DMS153 (cell line): ENCODE measurements at regions not wholly inside any gene's neighbourhood (a gene's known extent, or its start where the extent isn't known, plus 50 kb on each side); places are given as distances from the start of the nearest gene placed in this dataset.
"Not testable (repeated sequence)": the region's sequence is repeated elsewhere in the genome, so short reads cannot be mapped to it uniquely, and the experiment has no call there.

ENCODE experiments used
- DNase-seq: peaks from one replicate; lab custom pipeline; 2025; lab: John Stamatoyannopoulos, UW

GRCh38 chr6:79392094-79392493, 145.1 kb downstream of the LCA5 start:
- DNase-seq = no peak

GRCh38 chr6:79391480-79391879, 145.8 kb downstream of the LCA5 start:
- no peak for DNase-seq

DNA sequence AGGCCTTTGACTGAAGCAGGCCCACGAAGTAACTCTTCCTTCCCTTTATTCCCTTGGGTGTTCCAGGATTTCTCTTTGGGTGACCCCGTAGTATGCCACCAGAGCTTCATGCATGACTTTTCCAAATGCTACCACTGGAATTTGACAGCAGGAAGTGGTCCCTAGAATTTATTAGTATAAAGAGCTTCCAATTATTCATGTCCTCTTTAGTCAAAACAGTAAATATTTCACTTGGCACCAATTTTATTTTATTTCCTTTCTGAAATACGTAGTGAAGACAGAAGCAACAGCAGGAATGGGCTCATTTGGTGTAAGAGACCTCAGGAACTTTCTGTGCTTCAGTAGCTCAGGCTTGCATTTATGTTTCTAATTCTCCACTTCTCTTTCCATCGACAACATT, 151.3 kb downstream of the LCA5 start:
- DNase-seq = no peak

GRCh38 chr6:79385333-79385732, 150.9 kb upstream of the HMGN3 start:
- DNase-seq = no peak

GRCh38 chr6:79384845-79385244, 150.4 kb upstream of the HMGN3 start:
- peak; percentile 99 for DNase-seq

GRCh38 chr6:79378957-79379356, 144.5 kb upstream of the HMGN3 start:
- DNase-seq = no peak

DNA sequence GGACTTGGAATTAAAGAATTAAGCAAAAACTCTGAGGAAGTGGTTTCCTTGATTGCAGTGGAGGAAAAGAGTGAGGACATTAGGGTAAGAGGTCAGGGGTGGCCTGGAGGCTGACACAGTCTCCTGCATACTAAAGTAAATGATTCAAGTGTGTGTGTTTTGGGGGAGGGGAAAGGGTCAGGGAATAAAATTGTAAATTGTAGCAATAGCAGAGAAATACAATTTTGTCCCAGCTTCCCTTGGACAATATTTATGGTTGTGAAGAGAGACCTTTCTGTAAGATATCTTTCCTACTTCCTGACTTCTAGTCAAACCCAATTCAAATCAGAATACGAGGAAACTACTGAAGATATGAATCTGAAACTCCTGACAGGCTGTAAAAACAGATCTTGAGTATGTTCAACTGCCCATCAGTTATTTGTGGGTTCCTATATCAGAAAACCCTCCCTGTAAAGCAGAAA, 143.4 kb upstream of the HMGN3 start:
- DNase-seq = no peak

- DNase-seq = no peak
These were observed 142.6 kb upstream of the HMGN3 start for GRCh38 chr6:79377047-79377446.

GRCh38 chr6:79375635-79376337, 141.3 kb upstream of the HMGN3 start:
- peak; percentile 50 for DNase-seq

- no peak for DNase-seq
These were observed 139.8 kb upstream of the HMGN3 start for GRCh38 chr6:79374308-79374707.

DNA sequence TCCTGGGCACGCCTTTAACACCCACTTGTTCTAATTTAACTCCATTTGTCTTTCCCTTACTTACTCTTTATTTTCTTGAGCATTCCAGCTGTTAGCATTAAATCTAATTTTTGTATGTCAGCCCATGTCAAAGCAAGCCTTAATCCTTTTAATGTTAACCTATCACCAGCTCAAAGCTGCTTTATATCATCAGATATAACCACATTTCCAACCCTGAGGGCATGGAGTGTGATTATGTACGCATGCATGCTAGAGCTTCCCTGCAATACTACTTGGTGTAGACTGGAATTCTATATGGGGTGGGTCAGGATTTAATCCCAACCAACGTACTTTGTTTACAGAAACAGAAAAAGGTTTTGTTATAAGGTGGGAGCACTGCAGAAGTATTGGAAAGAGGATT, 139.4 kb upstream of the HMGN3 start:
- no peak for DNase-seq

DNA sequence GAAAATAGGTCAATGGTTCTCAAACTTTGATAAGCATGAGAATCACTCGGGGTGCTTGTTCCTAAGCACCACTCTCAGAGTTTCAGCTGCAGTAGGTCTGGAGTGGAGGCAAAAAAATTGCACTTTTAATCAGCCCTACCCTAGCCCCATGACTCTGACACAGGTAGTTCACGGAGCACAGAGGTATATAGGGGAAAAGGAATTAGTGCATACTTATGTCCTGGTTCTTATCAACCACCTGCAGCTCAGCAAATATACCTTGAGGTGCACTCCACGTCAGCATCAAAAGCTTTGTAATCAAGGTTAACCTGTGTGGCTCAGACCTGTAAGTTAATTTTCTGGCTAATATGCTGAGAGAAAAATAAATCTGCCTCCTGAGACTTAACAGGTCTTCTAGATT, 138.8 kb upstream of the HMGN3 start:
- peak; percentile 53 for DNase-seq

DNA sequence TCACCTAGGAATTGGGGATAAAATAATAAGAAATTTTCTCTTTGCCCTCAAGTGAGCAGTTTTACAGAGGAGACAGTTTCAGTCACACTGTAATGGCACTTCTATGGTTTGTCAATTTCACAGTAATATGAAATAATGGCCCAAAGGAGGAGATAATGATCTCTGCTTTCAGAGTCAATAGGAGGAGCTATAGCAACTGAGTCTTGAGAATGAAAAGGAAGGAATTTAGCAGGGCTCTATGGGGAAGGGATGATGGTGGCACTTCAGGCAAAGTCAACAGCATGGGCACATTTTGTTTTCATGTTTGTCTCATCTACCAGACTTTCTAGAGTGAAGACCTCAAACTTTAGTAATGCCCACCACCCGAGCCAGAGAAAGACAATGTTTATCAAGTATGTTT, 138.3 kb upstream of the HMGN3 start:
- no peak for DNase-seq

- no peak for DNase-seq
These were observed 134.5 kb upstream of the HMGN3 start for GRCh38 chr6:79369026-79369425.

DNA sequence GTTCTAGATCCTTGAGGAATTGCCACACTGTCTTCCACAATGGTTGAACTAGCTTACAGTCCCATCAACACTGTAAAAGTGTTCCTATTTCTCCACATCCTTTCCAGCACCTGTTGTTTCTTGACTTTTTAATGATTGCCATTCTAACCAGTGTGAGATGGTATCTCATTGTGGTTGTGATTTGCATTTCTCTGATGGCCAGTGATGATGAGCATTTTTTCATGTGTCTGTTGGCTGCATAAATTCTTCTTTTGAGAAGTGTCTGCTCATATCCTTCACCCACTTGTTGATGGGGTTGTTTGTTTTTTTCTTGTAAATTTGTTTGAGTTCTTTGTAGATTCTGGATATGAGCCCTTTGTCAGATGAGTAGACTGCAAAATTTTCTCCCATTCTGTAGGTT, 129.0 kb upstream of the HMGN3 start:
- not testable (repeated sequence) for DNase-seq

- DNase-seq = not testable (repeated sequence)
These were observed 126.6 kb upstream of the HMGN3 start for GRCh38 chr6:79361074-79361473.

DNA sequence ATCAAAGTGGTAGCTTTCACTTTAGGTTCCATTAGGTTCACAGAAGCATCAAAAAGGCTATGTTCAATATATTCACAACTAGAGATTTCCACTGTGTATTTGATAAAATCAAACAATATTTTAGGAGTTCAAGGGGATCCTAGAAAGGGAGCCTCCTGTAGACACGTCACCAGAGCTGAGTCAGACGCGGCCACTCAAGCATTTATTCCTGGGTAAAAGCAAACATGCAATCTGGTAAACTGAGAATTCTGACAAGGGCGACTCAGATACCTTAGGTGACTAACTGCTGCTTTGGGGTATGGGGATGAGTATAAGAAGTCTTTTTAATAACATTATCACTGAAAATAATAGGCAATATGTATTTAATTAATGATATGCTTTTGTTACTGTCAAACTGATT, 118.7 kb upstream of the HMGN3 start:
- no peak for DNase-seq

DNA sequence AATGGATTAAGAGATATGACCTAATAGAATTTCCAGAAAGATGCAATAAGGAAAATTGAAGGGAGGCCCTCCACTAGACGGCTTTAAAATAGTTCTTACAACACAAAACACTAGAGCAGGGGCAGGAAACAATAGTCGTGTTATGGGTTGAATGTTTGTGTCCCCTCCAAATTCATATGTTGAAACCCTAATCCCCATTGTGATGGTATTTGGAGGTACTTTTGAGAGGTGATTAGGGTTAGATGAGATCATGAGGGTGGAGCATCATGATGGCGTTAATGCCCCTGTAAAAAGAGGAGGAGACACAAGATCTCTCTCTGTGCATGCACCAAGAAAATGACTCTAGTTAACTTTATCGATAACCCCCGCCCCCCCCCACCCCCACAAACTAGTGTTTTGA, 104.0 kb upstream of the HMGN3 start:
- DNase-seq = no peak

DNA sequence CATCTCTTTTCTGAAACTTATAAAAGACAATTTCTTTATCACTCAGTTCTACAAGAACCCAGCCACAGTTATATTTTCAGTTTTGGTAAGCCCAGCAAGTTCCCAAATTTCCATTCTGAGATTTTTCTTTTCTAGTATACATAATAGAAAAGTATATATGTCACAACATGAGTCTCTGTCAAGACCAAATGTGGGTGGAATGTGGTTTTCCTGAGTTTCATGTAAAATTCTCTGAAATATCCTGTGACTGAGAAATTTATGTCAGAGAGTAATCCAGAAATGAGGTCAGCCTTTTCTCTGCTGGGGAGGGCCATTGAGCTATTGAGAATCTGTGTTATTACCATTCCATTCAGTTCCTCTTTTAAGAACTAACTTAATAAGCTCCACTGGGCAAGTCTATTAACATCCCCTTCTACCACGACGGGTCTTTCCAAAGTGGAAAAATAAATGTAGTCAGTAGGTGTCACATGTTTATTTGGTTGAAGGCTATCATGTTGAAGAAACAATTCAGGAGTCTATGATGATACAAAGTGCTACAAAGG, 100.7 kb upstream of the HMGN3 start:
- no peak for DNase-seq

DNA sequence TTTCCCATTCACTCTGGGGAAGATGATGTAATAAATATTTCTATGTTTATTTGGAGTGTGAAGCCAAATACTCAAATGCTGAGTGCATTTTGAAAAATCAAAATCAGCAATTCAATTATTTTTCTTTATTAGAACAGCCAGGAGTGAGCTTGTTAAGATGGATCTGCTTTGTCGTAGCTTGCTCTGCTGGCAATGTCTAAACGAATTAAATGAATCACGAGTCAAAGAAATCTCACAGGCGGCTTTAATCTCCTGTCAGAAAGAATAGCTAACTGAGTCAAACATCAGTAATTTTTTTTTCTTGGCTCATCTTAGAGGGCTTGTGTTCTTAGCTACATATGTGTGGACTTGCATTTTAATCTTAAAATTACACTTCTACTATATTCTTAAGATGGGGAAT, 100.2 kb upstream of the HMGN3 start:
- DNase-seq = no peak

GRCh38 chr6:79330704-79331103, 96.2 kb upstream of the HMGN3 start:
- DNase-seq = no peak

DNA sequence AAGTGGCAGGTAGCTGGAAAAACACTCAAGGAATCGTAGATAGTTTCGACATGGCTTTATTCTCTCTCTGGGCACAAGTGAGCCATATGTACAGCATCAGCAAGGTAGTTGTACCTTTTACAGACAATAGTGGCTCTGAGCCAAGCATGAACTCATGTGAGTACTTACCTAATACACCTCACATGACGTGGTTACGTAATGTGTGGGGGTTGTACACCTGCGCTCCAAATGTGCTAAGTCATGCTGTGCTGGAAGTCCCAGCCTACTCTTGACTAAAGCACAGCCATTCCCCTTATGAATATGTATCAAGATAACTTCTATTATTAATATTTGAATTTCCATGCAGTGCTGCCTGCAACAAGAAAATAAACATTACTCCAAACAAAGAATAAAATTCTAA, 78.8 kb upstream of the HMGN3 start:
- DNase-seq = no peak

DNA sequence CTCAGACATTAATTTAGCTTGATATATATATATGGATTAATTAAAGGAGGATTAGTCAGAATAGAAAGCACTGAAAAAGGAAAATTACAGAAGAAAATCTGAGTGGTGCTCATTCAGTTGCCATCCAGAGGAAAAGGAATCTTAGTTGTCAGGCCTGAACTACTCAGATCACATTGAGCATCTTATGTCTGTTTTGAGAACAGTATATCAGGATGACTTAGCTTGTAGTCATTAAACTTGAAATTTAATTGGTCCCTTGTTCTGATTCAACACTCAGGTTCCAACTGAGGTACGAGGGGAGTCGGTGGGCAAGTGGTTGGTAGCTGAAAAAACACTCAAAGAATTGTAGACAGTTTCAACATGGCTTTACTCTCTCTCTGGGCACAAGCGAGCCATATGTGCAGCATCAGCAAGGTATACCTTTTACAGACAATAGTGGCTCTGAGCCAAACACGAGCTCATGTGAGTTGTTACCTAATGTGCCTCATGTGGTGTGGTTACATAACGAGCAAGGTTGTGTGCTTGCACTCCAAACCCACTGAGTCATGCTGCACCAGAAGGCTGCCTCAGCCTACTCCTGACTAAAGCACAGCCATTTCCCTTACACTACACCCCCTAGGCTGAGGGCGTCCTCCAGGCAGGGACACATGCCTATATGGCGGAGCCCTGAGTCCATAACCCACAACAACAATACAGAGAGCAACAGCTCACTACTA, 73.0 kb upstream of the HMGN3 start:
- DNase-seq = peak; percentile 19
